Gastroesophageal sphincter (tissue), 4 donors: ENCODE measurements at regions not wholly inside any gene's neighbourhood (a gene's known extent, or its start where the extent isn't known, plus 50 kb on each side); places are given as distances from the start of the nearest gene placed in this dataset.

Source experiments
- ATAC-seq: fragments of 150-250 bp; one replicate; pipeline ENCODE4 v1.9.1; 2016; ENCODE audit warnings: mild to moderate bottlenecking, moderate library complexity
- H3K27ac ChIP-seq, 4 donors: fragments of 200-600 bp; sonication (generic) in 3 of 4; 1 replicate in 3 of 4; 2 replicates in 1 of 4; pipeline ENCODE4 v1.5.1; 2016 to 2019
- H3K27me3 ChIP-seq: fragments of 200-600 bp; sonication (generic); one replicate; pipeline ENCODE4 v1.5.1; 2019
- H3K36me3 ChIP-seq, 2 donors: fragments of 200-600 bp; sonication (generic); one replicate each; pipeline ENCODE4 v1.5.1; 2019; ENCODE audit warnings: control low read depth in 1 of 2
- H3K4me1 ChIP-seq, 3 donors: fragments of 200-600 bp; sonication (generic); 1 replicate in 2 of 3; 2 replicates in 1 of 3; pipeline ENCODE4 v1.5.1; 2016 to 2019; ENCODE audit warnings: control low read depth in 2 of 3
- H3K4me3 ChIP-seq, 2 donors: fragments of 200-600 bp; sonication (generic); one replicate each; pipeline ENCODE4 v1.5.1; 2019; ENCODE audit warnings: mild to moderate bottlenecking in 1 of 2, moderate library complexity in 1 of 2
- H3K9me3 ChIP-seq, 3 donors: fragments of 200-600 bp; sonication (generic); one replicate each; pipeline ENCODE4 v1.5.1; 2017 to 2019; ENCODE audit warnings: control low read depth in 2 of 3
- CTCF ChIP-seq, 4 experiments: fragments of 200-600 bp in 2 of 4; fragments of 450-650 bp in 2 of 4; sonication (generic) in 1 of 4; IDR thresholded peaks; one replicate each; pipeline ENCODE4 v1.5.1; 2017 to 2019; ENCODE audit warnings: antibody characterized with exemption in 4 of 4, mild to moderate bottlenecking in 2 of 4, moderate library complexity in 2 of 4
- EP300 ChIP-seq: sonication (generic); formaldehyde crosslinking; IDR thresholded peaks from one replicate; pipeline ENCODE4 v1.6.1; 2017; ENCODE audit warnings: antibody characterized with exemption, mild to moderate bottlenecking
- POLR2A ChIP-seq, 2 donors: fragments of 450-650 bp; IDR thresholded peaks; one replicate each; pipeline ENCODE4 v1.6.1; 2017; ENCODE audit warnings: antibody characterized with exemption in 2 of 2, mild to moderate bottlenecking in 2 of 2, moderate library complexity in 1 of 2
- POLR2AphosphoS5 ChIP-seq: sonication (generic); formaldehyde crosslinking; IDR thresholded peaks from one replicate; pipeline ENCODE4 v1.6.1; 2017; ENCODE audit warnings: antibody characterized with exemption
- WGBS, 2 donors: methylation state at CpG; one replicate each; pipeline ENCODE4 v1.1.5; 2018; ENCODE audit warnings: low coverage in 1 of 2; 5-methylcytosine and 5-hydroxymethylcytosine counted together

GRCh38 chrX:42992199-42992943 is 214.4 kb upstream of the PPP1R2C start:
- no peak for ATAC-seq
- 22 to 45% methylated on average over 1 to 3 of the region's 3 CpGs for WGBS, 2 donors

DNA sequence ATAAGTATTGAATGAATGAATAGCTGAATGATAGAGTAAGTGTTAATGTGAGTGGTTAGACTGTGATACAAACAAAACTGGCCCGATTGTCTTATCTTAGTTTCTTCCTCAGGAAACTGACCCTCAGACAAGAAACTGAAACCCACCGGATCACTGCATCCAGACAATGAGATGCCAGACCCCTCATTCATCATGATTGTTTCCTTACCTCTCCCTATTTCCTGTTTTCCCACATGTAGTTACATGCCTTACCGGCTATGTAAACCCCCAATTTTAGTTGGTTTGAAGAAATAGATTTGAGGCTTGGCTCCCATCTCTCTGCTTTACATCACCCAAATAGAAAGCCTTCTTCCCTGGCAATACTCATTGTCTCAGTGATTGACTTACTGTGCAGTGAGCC is 218.9 kb upstream of the PPP1R2C start:
- no peaks in the 10 kb centered on the region for H3K27me3 ChIP-seq
- H3K9me3 ChIP-seq = no peaks in the 10 kb centered on the region
- ATAC-seq = no peak
- H3K36me3 ChIP-seq = no peaks in the 10 kb centered on the region
- no peak overlapping the region for H3K4me3 ChIP-seq
- no peaks in the 10 kb centered on the region for H3K4me1 ChIP-seq
- no peak overlapping the region for H3K27ac ChIP-seq
- TF ChIP-seq CTCF (IDR thresholded peaks at IDR 0.05) = no peak
- 57 to 70% methylated on average over 2 to 3 of the region's 3 CpGs for WGBS, 2 donors

More at GRCh38 chrX:42992199-42992943, 214.4 kb upstream of the PPP1R2C start:
- Histone ChIP-seq H3K36me3 (no peaks in the 10 kb centered on the region), H3K4me3 (no peak overlapping the region), H3K27ac (no peak overlapping the region), H3K9me3 (no peaks in the 10 kb centered on the region), H3K27me3 (no peaks in the 10 kb centered on the region), H3K4me1 (no peaks in the 10 kb centered on the region)
- TF ChIP-seq CTCF (IDR thresholded peaks at IDR 0.05) = no peak
- TF ChIP-seq POLR2AphosphoS5 = no peak
- no peak for TF ChIP-seq POLR2A (IDR thresholded peaks at IDR 0.05)
- TF ChIP-seq EP300 = no peak

DNA sequence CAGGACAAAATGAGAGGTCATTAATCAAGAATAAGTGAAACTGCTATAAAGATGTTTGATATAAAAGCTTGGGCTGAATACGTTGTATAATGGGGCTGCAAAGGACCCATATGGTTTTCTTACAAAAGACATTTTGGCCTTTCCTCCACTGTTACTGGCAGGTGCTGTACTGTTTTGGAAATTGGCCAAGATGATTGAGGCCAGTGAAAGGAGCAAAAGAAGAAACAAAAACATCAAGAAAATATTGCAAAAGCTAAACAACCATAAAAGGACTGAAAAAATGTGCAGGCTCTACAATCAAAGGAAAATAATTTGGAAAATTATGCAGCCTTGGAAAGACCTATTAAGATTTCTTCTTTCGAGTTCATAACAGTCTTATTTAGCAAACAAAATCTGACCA is 222.2 kb upstream of the PPP1R2C start:
- TF ChIP-seq POLR2A (IDR thresholded peaks at IDR 0.05) (no peak), EP300 (no peak), CTCF (IDR thresholded peaks at IDR 0.05) (no peak), POLR2AphosphoS5 (no peak)
- ATAC-seq = no peak
- H3K4me1 ChIP-seq = no peaks in the 10 kb centered on the region
- H3K4me3 ChIP-seq = no peak overlapping the region
- 35 to 45% methylated on average over 2 of the region's 2 CpGs for WGBS, 2 donors
- H3K27ac ChIP-seq = no peak overlapping the region
- no peaks in the 10 kb centered on the region for H3K27me3 ChIP-seq
- no peaks in the 10 kb centered on the region for H3K9me3 ChIP-seq
- no peaks in the 10 kb centered on the region for H3K36me3 ChIP-seq

DNA sequence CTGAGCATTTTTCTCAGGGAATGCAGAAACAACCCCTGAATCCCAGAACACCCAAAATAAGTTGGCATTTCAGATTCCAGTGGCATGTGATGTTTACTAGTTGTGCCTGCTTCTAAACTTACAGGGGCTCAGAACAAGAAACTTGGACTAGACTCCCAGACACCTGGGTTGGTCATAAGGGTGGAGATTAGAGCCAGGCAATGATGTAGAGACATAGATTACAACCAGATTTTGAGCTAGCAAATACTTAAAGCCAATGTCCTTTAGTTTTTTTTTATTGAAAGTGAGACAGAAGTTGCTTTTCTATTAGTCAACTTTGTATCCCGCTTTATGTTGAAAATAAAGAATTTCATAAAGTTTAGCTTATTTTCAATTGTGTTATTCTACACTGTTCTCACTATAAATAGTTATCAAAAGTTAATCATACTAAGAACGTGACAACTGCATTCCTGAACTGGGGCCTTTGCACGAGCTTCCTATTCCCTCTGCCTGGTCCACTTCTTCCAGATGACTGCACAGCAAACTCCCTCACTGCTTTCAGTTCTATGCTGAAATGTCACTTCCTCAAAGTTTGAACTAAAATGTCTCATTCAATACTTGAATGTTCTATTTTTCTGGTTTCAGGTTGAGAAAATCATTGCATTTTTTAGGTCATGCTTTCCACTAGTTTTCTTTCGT is 224.7 kb upstream of the PPP1R2C start:
- H3K9me3 ChIP-seq = no peaks in the 10 kb centered on the region
- no peak overlapping the region for H3K27ac ChIP-seq
- ATAC-seq = no peak
- no peak overlapping the region for H3K4me3 ChIP-seq
- no peaks in the 10 kb centered on the region for H3K27me3 ChIP-seq
- H3K36me3 ChIP-seq = no peaks in the 10 kb centered on the region
- WGBS, 2 donors = 52 to 79% methylated on average over 4 of the region's 4 CpGs
- no peak for TF ChIP-seq POLR2AphosphoS5
- no peak for TF ChIP-seq POLR2A (IDR thresholded peaks at IDR 0.05)
- no peak for TF ChIP-seq CTCF (IDR thresholded peaks at IDR 0.05)
- TF ChIP-seq EP300 = no peak
- no peaks in the 10 kb centered on the region for H3K4me1 ChIP-seq

DNA sequence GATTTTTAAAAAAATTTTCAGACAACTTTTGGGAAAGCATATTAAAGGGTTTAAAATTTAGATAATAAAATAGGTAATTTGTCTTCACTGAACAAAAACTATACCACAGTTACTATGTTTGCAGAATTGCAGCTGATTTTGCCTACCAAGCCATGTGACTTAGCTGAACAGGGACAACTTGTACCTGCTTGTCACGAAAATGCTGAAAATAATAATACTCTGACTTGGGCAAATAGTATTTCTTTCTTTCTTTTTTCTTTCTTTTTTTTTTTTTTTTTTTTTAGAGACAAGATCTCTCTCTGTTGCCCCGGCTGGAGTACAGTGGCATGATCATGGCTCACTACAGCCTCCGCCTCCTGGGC is 225.2 kb upstream of the PPP1R2C start:
- no peak overlapping the region for H3K27ac ChIP-seq
- H3K4me3 ChIP-seq = no peak overlapping the region
- no peaks in the 10 kb centered on the region for H3K9me3 ChIP-seq
- no peak for TF ChIP-seq POLR2A (IDR thresholded peaks at IDR 0.05)
- TF ChIP-seq POLR2AphosphoS5 = no peak
- no peak for TF ChIP-seq EP300
- TF ChIP-seq CTCF (IDR thresholded peaks at IDR 0.05) = no peak
- WGBS, 2 donors = 90 to 93% methylated on average over 3 of the region's 3 CpGs
- H3K36me3 ChIP-seq = no peaks in the 10 kb centered on the region
- no peak for ATAC-seq
- H3K4me1 ChIP-seq = no peaks in the 10 kb centered on the region
- no peaks in the 10 kb centered on the region for H3K27me3 ChIP-seq
